HG03439 (cell line): ENCODE measurements at regions not wholly inside any gene's neighbourhood (a gene's known extent, or its start where the extent isn't known, plus 50 kb on each side); places are given as distances from the start of the nearest gene placed in this dataset.
A peak's percentile ranks its signal among the peaks of the same experiment; 100 is the strongest.

Experiments used
- ATAC-seq: cut with Tn5 transposase; IDR thresholded peaks from one replicate; pipeline ENCODE4 v1.9.1; 2021; ENCODE audit warnings: mild to moderate bottlenecking, moderate library complexity; ENCODE audit not compliant: unreplicated experiment

DNA sequence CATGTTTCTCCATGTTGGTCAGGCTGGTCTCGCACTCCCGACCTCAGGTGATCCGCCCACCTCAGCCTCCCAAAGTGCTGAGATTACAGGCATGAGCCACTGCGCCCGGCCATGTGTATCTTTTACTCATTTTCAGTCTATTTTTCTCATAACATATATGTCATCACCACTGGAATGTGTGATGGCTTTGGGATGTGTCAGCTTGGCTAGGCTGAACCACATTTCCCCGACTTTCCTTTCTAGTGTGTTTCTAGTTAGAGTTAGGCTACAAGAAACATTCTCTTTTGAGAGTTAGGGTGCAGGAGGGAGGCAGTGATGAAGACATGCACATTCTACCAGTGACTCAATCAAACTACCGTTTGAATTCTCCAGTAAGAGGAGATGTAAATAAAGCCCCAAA lies 444.9 kb upstream of the THBS1 start:
- no peak for ATAC-seq

DNA sequence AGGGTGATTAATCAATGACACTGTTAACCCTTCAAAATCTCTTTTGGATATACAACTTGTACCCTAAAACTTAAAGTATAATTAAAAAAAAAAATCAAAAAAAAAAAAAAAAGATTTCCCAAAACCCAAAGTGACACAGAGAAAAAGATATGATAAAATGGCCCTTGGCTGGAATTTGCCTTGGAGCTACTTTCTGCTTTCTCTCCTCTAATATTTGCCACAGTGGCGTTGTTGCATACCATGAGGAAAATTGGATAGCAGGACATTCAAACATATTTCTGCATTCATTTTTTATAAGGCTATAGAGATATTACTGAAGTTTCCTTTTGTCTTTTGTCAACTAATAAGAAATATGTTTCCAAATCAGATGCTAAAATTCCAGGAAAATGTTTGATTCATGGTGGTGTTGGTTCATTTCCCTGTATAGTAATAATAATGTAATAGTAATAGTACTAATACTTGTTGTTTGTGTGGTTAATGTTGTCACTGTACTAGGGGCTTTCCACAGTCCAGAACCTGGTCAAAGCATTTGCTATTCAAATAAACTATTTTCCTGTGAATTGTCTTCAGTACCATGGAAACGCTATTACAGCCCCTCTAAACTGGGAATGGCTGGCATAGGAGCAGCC lies 441.3 kb upstream of the THBS1 start:
- ATAC-seq, result peak; percentile 47

DNA sequence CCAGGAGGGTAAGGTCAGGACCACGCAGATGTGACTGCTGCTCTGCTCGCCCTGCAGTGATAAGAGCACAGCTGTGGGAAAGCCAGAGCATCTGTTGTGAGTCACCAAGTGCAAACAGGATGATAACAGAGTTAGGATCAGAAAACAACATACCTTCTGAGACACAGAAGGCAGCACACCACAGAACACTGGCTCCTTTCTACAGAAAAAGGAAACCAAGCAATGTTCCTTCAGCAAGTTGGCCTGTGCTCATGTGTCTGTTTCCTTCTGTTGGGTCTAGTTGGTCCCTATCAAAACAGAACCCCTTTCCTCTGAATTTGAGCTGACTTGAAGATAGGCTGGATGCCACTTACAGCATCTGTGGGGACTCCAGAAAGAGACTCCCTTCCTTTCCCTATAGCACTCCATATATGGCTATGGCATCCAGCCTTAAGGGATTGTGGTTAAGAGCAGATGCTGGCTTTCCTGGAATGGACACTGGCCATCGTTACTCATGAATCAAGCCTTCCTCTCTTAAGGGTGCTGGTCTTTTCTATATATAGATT lies 440.7 kb upstream of the THBS1 start:
- peak; percentile 69 for ATAC-seq

DNA sequence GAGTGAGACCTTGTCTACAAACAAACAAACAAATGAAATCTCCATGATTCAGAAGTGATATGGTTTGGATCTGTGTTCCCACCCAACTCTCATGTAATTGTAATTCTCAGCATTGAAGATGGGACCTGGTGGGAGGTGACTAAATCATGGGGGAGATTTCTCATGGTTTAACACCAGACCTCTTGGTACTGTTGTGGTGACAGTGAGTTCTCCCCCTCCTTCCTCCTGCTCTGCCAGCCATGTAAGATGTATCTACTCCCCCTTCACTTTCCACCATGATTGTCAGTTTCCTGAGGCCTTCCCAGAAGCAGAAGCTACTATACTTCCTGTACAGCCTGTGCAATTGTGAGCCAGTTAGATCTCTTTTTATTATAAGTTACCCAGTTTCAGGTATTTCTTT lies 438.4 kb upstream of the THBS1 start:
- ATAC-seq, result no peak

DNA sequence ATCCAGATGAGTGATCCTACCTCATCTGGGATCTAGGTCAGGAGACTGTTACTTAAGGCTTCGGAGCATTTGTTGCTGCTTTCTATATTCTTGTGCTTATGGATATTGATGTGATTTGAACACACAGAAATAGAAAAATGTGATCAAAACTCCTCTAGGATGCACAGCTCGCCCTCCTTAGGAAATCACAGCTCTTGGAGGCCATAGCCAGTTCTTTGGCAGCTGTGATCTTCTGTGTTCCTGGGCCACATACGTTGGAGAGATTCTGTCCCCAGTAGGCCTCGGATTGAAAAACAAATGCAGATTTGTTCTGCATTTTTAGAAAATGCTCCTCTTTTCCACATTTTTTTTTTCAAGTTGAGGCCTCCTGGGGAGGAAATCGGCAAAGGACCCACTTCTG lies 437.4 kb upstream of the THBS1 start:
- ATAC-seq, result no peak

DNA sequence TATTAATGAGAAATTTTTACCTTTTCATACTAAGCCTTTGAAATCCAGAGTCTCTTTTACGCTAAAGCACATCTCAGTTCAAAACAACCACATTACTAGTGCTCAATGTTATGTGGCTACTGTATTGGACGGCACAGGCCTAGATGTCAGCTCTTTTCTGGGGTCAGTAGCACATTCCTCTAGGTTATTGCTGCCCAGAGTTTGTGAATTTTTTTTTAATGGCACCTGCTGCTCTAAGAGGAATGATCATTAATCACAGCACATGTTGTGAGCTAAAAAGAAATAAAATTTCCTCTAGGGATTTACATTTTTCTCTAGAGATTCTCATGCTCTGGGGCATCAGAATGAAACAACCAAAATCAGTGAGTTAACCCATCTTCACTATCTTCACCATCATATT lies 436.8 kb upstream of the THBS1 start:
- ATAC-seq, result no peak

DNA sequence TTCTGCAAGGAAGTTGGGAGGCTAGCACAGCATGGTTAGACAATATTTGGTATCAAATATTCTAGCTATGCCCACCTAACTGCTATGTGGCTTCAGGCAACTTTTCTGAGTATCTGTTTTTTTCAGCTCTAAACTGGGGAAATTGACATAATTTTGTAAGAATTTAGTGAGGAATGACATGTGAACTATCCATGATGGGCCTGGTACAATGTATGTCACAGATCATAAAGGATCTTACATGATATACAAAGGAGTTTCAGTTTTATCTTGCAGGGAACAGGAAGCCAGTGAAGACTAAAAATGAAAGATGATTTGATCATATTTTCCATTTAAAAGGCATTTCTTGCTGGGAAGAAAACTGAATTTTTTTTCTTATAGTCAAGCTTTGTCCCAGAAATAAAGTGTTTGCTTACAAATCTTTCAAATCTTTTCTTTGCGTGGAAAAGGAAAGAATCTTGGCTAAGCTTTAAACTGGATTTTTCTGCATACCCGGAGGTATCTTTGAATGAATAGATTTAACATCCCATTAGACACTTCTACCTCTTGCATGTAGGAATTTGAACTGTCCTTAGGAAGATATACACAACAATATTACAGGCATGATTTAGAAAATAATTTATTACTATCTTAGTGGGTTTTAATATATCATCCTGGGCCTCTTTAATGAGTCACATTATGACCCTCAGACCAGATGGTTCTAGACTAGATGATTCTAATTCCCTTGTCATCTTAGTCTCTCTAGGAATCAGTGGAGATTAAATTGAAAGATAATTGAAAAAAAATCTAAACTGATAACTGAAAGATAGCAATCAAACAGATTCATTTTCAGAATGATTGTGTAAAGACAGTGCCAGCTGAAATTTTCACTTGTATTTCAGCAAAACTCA lies 436.0 kb upstream of the THBS1 start:
- ATAC-seq, result no peak

DNA sequence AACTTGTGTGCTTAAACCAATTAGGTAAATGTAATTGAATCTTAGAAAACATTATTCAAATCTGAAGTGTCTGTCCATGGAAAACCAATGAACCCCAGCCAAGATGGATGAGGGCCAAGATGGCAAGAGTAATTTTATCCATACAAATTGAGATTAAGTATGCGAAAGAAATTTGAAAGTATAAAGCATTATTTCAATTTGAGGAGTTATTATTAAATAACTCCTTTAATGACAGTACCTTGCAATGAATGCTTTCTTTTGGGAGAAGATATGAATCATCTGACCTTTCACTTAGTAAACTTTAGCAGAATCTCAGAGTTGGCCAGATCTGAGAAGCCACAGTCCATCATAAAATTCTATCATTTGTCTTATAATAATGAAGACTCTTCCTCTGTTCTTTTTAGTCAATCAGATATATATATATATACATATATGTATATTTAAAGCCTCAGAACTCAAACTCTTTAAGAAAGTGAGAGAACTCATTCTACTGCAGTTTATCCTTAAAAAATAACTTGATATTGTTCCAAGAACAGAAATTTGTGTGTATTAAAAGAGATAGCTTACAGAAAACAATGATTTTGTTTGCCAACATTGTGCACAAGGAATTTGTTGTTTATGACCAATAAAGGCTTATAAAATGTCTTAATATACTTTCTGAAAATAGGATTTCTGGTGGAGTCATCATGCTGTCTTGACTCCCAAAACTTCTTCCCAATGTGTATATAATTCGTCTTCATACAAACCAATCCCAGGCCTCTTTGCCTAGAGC lies 434.8 kb upstream of the THBS1 start:
- no peak for ATAC-seq

DNA sequence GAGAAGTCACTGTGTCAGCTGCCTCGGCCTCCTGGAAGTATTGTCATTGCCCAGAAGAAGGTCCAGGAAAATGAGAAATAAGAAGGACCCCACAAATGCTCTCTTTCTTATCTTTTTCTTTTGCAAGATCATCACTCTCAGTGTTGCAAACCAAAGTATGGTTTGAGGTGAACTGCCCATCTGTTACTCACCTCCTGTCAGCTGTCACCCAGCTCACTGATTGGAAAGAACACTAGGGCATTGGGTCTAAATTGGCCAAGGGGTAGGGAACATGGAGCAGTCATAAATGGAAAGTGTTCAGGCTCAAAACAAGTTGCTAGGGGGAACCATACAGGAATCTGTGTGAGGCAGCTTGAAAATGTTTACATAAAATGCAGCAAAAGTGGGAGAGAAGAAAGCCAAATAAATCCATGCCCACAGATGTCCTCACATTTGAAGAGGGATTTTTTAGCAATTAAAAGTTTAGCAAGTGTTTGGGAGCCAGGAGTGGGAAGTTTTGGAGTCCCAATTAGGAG lies 431.2 kb upstream of the THBS1 start:
- no peak for ATAC-seq

DNA sequence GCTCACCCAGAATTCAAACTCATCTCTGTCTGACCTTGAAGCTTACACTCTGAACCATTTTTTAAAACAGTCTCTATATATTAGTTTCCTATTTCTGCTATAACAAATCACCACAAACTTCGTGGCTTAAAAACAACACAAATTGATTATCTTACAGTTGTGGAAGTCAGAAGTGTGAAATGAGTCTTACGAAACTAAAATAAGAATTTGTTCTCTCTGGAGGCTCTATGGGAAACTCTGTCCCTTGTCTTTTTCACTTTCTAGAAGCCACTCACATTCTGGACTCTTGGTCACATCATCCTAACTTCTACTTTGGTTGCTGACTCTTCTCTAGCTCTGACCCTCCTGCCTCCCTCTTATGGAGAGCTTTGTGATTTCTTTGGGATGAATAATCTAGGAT lies 429.3 kb upstream of the THBS1 start:
- ATAC-seq, result no peak

DNA sequence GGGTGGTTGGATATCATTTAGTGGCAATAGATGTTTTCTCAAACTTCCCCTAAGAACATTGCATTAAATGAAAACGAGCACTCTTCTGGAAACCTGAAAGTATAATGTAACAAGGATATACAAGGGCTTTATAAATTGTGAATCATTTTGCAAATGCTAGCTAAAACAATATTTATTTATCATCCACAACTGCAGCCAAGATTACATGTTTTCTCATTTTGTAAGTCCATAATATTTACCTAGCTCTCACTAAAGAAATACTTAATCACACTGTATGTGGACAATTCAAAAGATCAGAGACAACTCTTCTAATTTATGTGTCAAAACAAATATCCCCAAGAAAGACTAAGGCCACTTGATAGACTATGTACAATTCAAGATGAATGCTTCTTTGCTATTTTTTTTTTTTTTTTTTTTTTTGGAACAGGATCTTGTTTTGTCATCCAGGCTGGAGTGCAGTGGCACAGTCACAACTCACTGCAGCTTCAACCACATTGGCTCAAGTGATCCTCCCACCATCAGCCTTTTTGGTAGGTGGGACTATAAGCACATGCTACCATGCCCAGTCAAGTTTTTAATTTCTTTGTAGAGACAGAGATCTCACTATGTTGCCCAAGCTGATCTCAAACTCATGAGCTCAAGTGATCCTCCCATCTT lies 427.7 kb upstream of the THBS1 start:
- no peak for ATAC-seq

DNA sequence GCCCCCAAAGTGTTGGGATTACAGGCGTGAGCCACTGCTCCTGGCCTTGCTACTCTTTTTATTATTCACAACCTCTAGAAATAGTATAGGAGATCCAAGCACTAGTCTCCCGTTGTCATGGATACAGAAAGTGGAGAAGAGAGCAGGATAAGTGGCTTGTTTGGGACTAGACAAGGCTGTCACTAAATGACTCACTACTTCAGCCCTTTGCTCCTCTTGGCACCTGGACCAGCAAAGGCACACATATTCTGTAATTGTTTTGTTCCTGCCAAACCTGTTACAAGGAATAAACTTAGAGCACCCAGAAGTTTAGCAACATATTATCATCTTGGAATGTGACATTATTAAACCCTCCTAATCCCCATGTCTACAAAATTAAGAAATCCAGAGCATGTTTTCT lies 427.2 kb upstream of the THBS1 start:
- ATAC-seq, result no peak

DNA sequence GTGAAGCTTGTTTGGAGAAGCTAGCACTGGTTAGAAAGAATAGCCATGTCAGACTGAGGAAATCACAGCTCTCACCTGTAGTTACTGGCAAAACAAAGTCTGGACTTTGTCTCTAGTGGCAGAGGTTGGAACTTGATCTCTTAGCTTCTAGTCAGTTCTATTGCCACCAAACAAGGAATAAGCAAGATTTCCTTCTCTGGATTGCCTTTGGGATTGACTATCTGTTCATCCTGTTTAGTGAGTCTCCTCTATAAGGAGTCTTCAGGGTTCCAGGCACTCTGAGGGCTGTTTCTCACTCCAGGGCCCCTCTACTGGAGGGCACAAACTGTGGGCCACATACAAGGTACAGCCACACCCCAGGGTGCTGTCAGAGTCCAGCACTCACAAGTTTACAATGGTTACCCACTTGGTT lies 426.6 kb upstream of the THBS1 start:
- no peak for ATAC-seq

DNA sequence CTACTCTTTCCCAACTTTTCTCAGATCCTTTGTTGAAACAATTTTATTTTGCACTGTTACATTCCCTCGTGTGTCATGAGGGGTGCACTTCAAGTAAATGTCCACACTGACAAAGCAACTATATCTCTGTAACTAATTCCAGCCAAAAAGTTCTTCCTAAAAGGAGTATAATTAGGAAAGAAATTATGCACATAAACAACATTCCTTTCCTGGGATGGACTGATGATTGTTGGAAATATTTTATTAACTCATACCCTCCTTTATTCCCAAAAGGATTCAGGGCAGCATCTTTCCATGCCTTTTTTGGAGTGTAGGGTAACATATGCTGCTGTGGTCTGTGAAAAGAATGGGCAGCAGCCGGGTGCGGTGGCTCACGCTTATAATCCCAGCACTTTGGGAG lies 426.1 kb upstream of the THBS1 start:
- ATAC-seq, result no peak

DNA sequence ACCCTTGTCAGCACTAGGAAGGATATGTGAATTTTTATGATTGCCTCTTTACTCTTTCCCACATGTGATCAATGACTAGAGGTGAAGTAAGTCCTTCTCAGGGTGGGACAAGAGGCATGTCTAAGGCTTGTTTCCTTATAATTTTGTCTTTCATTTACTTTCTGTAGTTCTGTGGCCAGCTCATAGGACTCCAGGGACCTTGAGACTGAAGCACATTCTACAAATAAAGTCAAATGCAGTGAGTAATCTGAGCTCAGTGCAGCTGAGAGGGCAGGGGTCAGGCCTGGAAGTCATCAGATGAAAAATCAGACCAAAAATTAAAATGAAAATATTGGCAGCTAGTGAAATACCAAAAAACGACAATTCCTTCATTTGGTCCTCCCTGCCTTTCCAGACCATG lies 424.7 kb upstream of the THBS1 start:
- ATAC-seq, result no peak

DNA sequence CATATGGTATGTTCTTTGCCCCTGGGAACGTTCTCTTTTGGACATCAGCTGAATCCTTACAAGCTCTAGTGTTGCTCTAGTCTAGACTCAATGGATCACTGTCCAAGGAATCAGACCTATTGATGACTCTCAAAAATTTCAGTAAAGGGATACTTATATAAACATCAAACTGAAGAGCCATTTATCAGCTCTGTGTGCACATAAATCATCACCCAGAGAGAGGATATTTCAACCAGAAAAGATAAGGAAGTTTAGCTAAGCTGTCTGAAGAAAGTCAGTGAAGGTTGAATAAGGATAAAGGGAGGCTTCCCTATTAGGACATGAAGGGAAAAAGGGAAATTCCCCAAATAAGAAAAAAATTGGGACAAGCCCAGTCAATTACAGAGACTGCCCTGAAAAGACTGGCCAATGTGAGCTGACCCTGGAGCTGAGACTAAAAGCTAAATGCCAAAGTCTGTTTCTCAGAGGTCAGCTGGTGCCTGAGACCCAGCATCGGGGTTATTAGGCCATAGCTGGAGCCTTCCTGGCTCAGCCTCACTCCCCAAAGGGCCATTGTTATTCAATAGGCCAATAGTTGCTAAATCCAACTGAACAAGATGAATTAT lies 424.1 kb upstream of the THBS1 start:
- ATAC-seq, result no peak

DNA sequence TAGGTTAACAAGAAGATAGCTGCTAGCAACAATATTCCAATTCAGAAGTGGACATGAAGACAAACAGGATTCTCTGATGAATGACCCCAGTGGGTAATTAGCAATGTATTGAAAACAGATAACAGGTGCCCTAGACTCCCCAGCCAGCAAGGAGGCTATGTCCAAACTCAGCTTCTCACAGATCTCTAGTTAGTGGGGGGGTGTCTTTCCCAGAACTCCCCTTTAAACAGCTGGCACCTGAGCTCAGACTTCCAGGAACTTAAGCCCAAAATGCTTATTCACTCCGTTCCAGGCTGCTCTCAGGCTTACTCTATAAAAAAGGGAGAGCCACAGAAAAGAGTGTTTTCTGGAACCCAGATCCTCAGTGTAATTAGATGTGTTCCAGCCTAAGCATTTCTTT lies 423.0 kb upstream of the THBS1 start:
- ATAC-seq, result no peak

DNA sequence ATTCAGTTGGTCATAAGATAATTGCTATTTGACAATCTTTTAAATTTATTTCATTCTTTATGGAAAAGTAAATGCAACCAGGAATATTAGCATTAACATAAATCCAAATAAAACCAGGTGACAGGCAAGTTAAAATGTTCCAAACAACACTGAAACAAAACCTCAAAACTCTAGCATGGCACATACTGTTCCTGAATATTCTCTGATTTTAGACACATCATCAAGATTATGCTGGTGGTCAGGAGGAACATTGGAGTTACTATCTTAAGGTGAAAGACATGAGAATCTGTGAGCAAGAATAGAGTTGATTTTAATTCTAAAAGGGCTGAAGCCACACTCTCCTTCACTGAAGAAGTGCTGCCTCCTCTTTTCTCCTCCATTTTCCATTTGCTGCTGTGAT lies 421.0 kb upstream of the THBS1 start:
- no peak for ATAC-seq

DNA sequence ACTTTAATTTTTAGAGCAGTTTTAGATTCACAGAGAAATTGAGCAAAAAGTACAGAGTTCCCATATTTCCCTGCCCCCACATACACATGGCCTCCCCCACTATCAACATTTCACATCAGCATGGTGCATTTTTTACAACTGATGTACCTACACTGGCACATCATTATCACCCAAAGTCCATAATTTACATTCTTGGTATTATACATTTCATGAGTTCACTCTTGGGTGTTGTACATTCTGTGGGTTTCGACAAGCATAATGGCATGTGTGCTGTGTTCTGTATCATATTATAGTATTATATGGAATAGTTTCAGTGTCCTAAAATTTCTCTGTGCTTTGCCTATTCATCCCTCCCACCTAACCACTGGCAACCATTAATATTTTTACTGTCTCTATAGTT lies 419.8 kb upstream of the THBS1 start:
- ATAC-seq, result no peak

DNA sequence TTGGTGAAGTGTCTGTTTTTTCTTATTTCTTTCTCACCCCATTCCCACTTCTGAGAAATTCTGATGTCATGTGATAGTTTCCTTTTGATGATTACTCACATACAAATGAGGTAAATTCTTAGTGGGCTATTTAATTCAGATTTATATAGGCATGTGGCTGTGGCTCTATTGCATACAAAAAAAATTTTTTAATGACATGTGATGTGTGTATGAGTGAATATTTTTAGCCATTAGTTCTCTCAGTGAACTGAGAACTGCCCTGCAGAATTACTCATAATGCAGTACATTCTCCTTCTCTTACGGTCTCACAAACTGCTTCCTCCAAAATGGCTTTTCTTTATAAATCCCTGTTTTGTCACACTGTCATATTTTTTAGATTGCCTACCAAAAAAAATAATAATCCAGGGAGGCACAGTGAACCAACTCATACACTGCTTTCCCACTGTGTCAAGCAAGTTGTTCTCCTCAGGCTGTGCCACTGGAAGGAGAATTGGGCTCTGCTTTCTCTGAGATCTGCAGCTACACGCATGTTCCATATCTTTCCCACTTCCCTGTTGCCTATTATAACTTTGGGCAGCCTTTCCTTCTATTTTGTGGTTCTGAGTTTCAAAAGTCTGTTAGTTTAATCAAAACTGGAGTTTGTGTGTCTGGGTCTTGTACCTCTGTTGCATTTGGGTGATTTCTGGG lies 415.7 kb upstream of the THBS1 start:
- ATAC-seq, result no peak
